Small intestine (tissue), 7 donors: ENCODE measurements at regions not wholly inside any gene's neighbourhood (a gene's known extent, or its start where the extent isn't known, plus 50 kb on each side); places are given as distances from the start of the nearest gene placed in this dataset.
A peak's percentile ranks its signal among the peaks of the same experiment; 100 is the strongest.

ENCODE experiments used
- DNase-seq, 2 donors: peaks; one replicate each; pipeline versions ENCODE4 v3.0.0 to v3.0.0-alpha.2; 2013
- FAIRE-seq: peaks from 2 replicates; lab custom pipeline; 2012; peaks lifted over from hg19 to GRCh38; lab: Jason Lieb, UNC
- H3K27ac ChIP-seq, 3 donors: one replicate each; pipeline ENCODE4 v1.5.1; 2013; ENCODE audit warnings: low read length in 2 of 3, mild to moderate bottlenecking in 2 of 3, control low read depth in 1 of 3, inconsistent platforms in 1 of 3, low read depth in 1 of 3, moderate library complexity in 1 of 3
- H3K27me3 ChIP-seq, 3 donors: one replicate each; pipeline ENCODE4 v1.6.1; 2013; ENCODE audit warnings: low read length in 3 of 3, inconsistent platforms in 1 of 3; ENCODE audit not compliant: control insufficient read depth in 3 of 3, insufficient read depth in 3 of 3
- H3K36me3 ChIP-seq, 3 donors: one replicate each; pipeline ENCODE4 v1.6.1; 2013; ENCODE audit warnings: low read length in 3 of 3, inconsistent platforms in 1 of 3, low read depth in 1 of 3, mild to moderate bottlenecking in 1 of 3, moderate library complexity in 1 of 3; ENCODE audit not compliant: control insufficient read depth in 3 of 3, insufficient read depth in 2 of 3
- H3K4me1 ChIP-seq, 3 donors: one replicate each; pipeline ENCODE4 v1.6.1; 2013; ENCODE audit warnings: low read length in 2 of 3, inconsistent platforms in 1 of 3, low read depth in 1 of 3, mild to moderate bottlenecking in 1 of 3, moderate library complexity in 1 of 3; ENCODE audit not compliant: control insufficient read depth in 3 of 3, insufficient read depth in 2 of 3
- H3K4me3 ChIP-seq, 3 donors: one replicate each; pipeline ENCODE4 v1.5.1; 2013; ENCODE audit warnings: low read length in 3 of 3, control low read depth in 1 of 3, inconsistent platforms in 1 of 3, low read depth in 1 of 3, mild to moderate bottlenecking in 1 of 3, moderate library complexity in 1 of 3
- H3K9me3 ChIP-seq, 2 donors: one replicate each; pipeline ENCODE4 v1.6.1; 2013; ENCODE audit warnings: low read depth in 1 of 2, low read length in 1 of 2; ENCODE audit not compliant: control insufficient read depth in 2 of 2, insufficient read depth in 1 of 2
- WGBS, 3 donors: extraction: QIAGEN DNeasy Blood & Tissue Kit; methylation state at CpG; one replicate each; pipeline ENCODE4 v1.1.7; 2013; 5-methylcytosine and 5-hydroxymethylcytosine counted together
- donor health status: healthy with polysubstance abuse.
- donor health status: control.
- donor health status: control.
- donor health status: Bipolar disorder and iron deficiency.
- donor health status: healthy.

DNA sequence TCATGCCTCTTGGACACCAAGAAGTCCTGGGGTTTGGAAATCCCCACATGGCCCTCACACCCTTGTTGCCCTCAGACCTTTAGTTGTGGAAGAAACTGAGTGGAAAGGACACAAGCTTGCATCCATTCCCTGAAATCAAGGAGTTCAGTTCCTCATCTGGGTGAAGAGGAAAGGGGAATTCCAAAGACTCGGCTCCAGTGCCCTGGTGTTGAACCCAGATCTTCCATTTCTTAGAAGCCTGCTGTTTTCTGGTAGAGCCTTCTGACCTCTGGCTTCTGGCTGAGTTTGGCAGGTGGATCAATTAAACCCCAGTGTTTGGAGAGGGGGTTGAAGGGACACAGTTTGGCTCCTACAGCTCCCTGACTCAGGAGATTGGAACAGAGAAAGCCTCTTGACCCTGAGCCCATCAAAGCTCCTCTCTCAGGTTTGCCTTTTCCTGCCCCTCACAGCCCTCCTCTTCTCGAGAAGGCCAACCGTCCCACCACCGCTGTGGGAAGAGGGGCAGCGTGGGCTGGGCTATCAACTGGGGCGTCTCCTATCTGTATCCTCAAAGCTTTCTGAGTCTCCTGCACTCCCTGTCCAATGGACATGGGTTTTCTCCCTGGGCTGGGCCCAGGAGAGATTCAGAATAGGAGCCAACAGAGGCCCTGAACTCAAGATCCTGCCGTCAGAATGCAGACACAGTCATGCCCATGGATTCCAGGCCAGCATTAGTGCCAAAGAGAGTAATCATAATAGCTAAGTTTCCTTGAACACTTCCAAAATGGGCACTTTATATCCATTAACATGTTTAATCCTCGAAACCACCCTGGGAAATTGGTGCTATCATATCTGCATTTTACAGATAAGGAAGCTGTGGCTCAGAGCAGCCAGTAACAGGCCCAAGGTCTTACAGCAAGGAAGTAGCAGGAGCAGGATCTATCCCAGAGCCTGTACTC is 146.2 kb downstream of the VEGFA start:
- FAIRE-seq (no peak), DNase-seq (peak in 1 of 2 donors; percentile 87)
- 30 to 63% (median 46%) methylated on average over 8 of the region's 8 CpGs for WGBS, 3 donors
- no peaks in the 10 kb centered on the region for H3K27me3 ChIP-seq
- H3K36me3 ChIP-seq = no peaks in the 10 kb centered on the region
- no peaks in the 10 kb centered on the region for H3K9me3 ChIP-seq
- H3K4me1 ChIP-seq = peaks cover 10 to 74% (median 30%) of the 10 kb centered on the region in 3 donors
- peak overlapping the region; percentile 87 to 95 (median 91) for H3K27ac ChIP-seq
- H3K4me3 ChIP-seq = no peak overlapping the region

DNA sequence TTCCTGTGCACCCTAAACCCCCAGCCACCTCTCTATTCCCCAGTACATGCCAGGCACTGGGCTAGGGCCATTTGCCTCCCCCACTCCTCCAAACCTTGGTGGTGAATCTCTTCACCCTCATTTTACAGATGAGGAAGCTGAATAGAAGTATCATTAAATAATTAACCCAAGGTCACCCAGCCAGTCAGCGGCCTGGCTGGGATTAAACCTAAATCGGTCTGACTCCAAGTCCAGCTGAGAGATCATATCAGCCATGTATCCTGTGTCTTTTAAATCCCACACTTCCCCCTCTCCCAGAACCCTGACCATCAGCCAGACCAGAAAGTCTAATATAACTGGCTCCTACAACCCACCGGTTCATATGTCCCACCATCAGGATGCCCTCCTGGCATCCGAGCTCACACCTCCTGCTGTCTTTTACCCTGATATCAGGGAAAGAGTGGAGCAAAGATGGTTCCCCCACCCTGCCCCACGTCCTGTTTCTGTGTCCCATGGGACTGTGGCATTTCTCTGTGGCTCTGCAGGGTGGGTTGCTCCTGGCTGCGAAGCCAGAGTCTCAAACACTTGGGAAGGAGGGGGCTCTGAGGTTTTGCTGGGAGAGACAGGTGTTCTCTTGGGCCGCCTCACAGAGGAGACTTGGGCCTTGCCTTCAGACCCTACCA is 145.3 kb downstream of the VEGFA start:
- no peaks in the 10 kb centered on the region for H3K36me3 ChIP-seq
- FAIRE-seq (no peak), DNase-seq (peak in 1 of 2 donors; percentile 44)
- peak overlapping the region in 2 of 3 donors; percentile 87 to 91 for H3K27ac ChIP-seq
- WGBS, 3 donors = 64 to 80% (median 69%) methylated on average over 7 of the region's 7 CpGs
- no peaks in the 10 kb centered on the region for H3K27me3 ChIP-seq
- H3K9me3 ChIP-seq = no peaks in the 10 kb centered on the region
- no peak overlapping the region for H3K4me3 ChIP-seq
- H3K4me1 ChIP-seq = peaks cover 10 to 83% (median 30%) of the 10 kb centered on the region in 3 donors

DNA sequence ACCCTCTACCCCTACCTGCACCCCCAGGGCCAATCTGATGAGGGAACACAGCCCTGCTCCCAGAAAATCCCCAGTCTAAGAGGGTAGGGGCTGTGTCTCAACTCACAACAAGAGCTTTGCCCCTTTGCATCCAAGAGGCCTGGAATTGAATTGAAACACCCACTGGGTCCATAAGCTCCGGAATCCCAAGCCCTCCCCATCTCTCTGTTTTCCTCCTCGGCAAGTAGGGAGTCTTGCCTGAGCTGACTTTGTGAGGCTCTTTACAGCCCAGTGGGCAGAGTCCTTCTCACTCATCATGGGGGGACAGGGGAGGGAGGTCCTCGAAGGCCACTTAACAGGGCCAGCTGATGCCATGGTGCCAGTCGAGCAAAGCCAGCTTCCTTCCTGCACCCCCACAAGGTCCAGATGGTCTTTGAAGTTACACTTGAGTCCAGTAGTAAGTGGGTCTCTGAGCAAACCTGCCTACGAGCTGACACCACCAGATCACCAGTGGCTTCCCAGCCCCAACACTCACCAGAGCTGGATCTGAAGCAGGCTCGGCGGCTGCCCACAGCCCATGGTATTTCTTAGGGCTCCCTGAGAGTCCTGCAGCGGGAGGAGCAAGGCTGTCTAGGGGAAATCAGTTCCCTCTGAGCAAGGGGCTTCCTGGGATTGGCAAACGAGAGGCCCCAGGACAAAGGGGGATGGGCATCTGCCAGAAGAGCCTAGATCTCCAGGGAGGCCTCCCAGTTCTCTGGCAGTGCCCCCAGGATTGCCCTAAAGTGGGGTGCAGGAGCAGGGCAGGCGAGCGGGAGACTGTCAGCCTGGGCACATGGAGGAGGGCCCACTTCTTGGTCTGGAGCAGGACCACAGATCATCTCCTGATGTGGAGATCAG is 144.5 kb downstream of the VEGFA start:
- Histone ChIP-seq H3K9me3 (no peaks in the 10 kb centered on the region), H3K36me3 (no peaks in the 10 kb centered on the region), H3K4me3 (no peak overlapping the region), H3K27me3 (no peaks in the 10 kb centered on the region), H3K4me1 (peaks cover 10 to 83% (median 30%) of the 10 kb centered on the region in 3 donors), H3K27ac (peak overlapping the region in 1 of 3 donors; percentile 91)
- DNase-seq (no peak), FAIRE-seq (no peak)
- WGBS, 3 donors = 74 to 86% (median 82%) methylated on average over 11 of the region's 11 CpGs

DNA sequence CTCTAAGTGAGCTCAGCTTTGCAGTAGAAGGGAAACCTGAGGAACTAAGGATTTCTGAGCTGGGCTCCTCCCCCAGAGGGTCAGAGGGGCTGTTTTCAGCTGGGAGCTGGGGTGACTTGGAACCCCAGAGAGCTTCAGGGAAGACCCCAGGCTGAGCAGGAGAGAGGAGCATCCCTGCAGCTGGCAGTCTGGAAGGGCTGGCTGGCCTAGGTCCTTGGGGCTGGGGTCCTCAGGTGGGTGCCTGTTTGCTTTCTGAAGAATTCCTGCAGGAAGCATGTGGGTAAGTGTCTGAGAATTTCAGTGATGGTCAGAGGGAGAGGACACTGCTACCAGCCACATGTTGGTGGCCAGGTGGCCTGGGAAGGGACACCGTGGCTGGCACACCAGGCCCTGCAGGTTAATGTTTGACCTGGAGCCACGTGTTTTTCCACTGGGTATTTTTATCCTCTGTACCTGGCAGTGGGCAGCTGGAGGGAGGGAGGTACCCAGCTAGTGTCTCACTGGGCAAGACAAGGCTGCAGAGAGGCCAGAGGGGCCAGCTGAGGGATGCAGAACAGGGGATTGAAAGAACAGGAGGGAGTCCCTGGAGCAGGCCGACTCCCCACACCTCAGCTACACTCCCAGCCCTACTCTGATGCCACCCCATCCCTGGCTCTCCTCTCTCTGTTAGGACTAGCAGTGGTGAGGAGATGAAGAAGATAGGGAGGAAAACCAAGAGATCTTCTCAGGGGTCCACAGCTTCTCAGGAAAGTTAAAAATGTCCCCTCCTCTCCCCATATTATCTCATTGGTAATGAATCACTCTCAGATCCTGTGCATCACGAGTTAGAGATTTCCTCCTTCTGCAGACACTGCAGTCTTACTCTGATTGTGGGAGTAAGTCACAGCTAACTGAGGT is 143.6 kb downstream of the VEGFA start:
- FAIRE-seq = no peak
- Histone ChIP-seq H3K27ac (peak overlapping the region in 1 of 3 donors; percentile 91), H3K4me1 (peaks cover 10 to 83% (median 30%) of the 10 kb centered on the region in 3 donors)

DNA sequence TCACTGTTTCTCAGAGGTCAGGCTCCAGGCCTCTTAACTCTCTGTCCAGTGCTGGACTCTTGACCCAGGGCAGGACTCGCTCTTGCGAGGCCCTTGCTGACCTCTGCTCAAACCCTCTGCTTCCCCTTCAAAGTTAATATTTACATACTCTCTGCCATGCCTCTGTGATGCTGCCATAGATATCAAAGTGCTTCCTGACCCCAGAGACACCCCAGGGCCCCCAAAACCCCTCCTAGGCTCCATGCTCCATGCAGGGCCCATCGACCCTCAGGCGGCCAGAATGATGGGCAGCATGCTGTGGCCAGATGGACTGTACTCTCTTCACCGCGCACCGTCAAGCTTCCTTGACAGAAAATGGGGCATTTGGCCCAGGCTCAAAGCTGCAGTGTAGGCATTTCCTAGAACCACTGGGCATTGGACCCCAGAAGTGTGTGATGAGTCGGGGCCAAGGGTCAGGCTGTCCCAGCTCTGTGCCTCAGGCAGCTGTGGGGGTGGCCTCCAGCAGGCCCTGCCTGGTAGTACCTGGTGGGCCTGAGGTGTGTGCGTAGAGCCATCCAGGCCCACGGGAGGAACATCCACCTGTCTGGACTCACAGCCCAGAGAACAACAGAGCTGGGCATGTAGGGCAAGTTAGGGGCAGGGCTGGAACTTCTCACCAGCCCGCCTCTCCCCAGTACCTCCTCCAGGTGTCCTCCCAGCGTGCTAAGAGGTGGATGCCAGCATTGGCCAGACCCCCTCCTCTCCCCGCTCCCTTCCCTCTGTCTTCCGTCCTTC is 142.8 kb downstream of the VEGFA start:
- 38 to 76% (median 56%) methylated on average over 14 of the region's 14 CpGs for WGBS, 3 donors
- no peaks in the 10 kb centered on the region for H3K36me3 ChIP-seq
- H3K27ac ChIP-seq = peak overlapping the region; percentile 7 to 91 (median 14)
- no peak for FAIRE-seq
- peaks cover 10 to 74% (median 29%) of the 10 kb centered on the region in 3 donors for H3K4me1 ChIP-seq
- no peaks in the 10 kb centered on the region for H3K9me3 ChIP-seq
- H3K27me3 ChIP-seq = no peaks in the 10 kb centered on the region
- peak; percentile 35 to 55 for DNase-seq
- H3K4me3 ChIP-seq = no peak overlapping the region

More for the DNA sequence above, 143.6 kb downstream of the VEGFA start:
- Histone ChIP-seq H3K9me3 (no peaks in the 10 kb centered on the region), H3K4me3 (no peak overlapping the region), H3K27me3 (no peaks in the 10 kb centered on the region), H3K36me3 (no peaks in the 10 kb centered on the region)
- DNase-seq = peak; percentile 59 to 75
- 27 to 57% (median 29%) methylated on average over 4 of the region's 4 CpGs for WGBS, 3 donors

DNA sequence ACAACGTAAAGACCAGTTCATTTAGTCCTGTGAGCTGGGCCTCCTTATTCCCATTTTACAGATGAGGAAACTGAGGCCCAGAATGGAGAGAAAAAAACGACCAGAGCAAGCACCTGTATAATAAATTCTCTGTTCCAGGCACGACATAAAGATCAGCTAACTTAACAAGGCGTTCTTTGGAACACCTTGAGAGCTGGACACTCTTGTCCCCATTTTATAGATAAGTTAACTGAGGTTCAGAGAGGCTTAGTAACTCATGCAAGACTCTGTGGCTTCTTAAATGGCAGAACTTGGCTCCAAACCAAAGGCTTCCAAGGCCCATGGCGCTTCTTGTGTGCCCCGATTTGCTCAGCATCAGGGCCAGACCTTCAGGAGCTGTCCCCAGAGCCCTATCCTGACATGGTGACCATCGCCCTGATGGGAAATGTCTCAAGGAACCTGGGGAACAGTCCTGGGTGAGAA is 142.1 kb downstream of the VEGFA start:
- Histone ChIP-seq H3K9me3 (no peaks in the 10 kb centered on the region), H3K4me3 (no peak overlapping the region), H3K4me1 (peaks cover 10 to 68% (median 27%) of the 10 kb centered on the region in 3 donors), H3K27me3 (no peaks in the 10 kb centered on the region), H3K36me3 (no peaks in the 10 kb centered on the region), H3K27ac (peak overlapping the region in 1 of 3 donors; percentile 91)
- FAIRE-seq (no peak), DNase-seq (no peak)
- 56 to 77% (median 57%) methylated on average over 7 of the region's 7 CpGs for WGBS, 3 donors
